ENCODE measurements at regions not wholly inside any gene's neighbourhood (a gene's known extent, or its start where the extent isn't known, plus 50 kb on each side); places are given as distances from the start of the nearest gene placed in this dataset.

DNA sequence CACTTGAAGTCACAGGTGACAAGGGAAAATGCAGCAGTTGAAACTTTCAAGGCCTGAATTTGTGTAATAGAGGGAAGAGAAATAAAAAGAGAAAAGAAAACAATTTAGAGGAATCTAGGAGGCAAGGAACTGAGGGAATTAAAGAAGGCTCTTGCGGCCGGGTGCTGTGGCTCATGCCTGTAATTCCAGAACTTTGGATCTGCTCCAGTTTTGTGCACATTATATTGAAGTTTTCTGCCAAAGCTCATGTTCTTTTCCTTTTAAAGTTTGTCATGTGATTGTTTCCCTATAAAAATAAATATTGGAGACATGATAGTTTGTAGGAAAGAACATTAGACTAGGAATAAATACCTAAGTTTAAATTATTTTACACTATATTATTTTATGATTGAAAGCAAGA is 433.9 kb upstream of the CPEB2 start:
- H3K4me2 ChIP-seq (ENCODE audit: insufficient read depth in 1 of 2, low read depth in 2 of 2, low read length in 2 of 2) = no peak overlapping the region
- no peak for TF ChIP-seq FOSL1 (IDR thresholded peaks at IDR 0.05; ENCODE audit: insufficient read depth, low read depth, low read length)
- no peak for TF ChIP-seq KDM4A (IDR thresholded peaks at IDR 0.05; ENCODE audit: low read depth, low read length, severe bottlenecking)
- no peak for TF ChIP-seq TAF1 (IDR thresholded peaks at IDR 0.05; ENCODE audit: low read depth, low read length)
- no peak for TF ChIP-seq BCL11A (IDR thresholded peaks at IDR 0.05; ENCODE audit: low read depth in 2 of 2, low read length in 2 of 2)
- no peak for TF ChIP-seq TEAD4 (IDR thresholded peaks at IDR 0.05; ENCODE audit: low read depth, low read length)
- TF ChIP-seq, protein P1, sequence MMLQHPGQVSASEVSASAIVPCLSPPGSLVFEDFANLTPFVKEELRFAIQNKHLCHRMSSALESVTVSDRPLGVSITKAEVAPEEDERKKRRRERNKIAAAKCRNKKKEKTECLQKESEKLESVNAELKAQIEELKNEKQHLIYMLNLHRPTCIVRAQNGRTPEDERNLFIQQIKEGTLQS (IDR thresholded peaks at IDR 0.05; ENCODE audit: insufficient read depth, low read depth, low read length) = no peak
- TF ChIP-seq MAFK (IDR thresholded peaks at IDR 0.05; ENCODE audit: low read depth, low read length) = no peak
- TF ChIP-seq SP4 (IDR thresholded peaks at IDR 0.05; ENCODE audit: low read length) = no peak
- no peak for TF ChIP-seq ASH2L (IDR thresholded peaks at IDR 0.05; ENCODE audit: low read length)
- TF ChIP-seq HDAC2 (IDR thresholded peaks at IDR 0.05; ENCODE audit: borderline replicate concordance in 1 of 2, low read depth in 2 of 2, low read length in 2 of 2) = no peak
- no peak for TF ChIP-seq SRF (IDR thresholded peaks at IDR 0.05; ENCODE audit: low read depth, low read length)
- no peak for TF ChIP-seq YY1 (IDR thresholded peaks at IDR 0.05; ENCODE audit: low read depth, low read length)
- no peak for TF ChIP-seq SAP30 (IDR thresholded peaks at IDR 0.05; ENCODE audit: insufficient read depth, insufficient replicate concordance, low read length)
- no peak for TF ChIP-seq RNF2 (IDR thresholded peaks at IDR 0.05; ENCODE audit: borderline replicate concordance, low read depth, low read length, missing control alignments, poor library complexity, severe bottlenecking)
- no peak for TF ChIP-seq NRF1 (IDR thresholded peaks at IDR 0.05; ENCODE audit: low read depth, low read length)

More for the DNA sequence above, 433.9 kb upstream of the CPEB2 start:
- H3K56ac ChIP-seq (replicated peaks; ENCODE audit: insufficient read length, low read depth, low read length) = no peak overlapping the region
- no peaks in the 10 kb centered on the region for H3K79me2 ChIP-seq (ENCODE audit: control insufficient read depth in 1 of 2, insufficient read depth in 2 of 2, low read length in 2 of 2)
- DNase-seq (ENCODE audit: low read depth in 1 of 2, low spot score in 2 of 2) = no peak
- H4K8ac ChIP-seq (ENCODE audit: extremely low read depth, insufficient read depth, low read length) = no peak overlapping the region
- H3K4me3 ChIP-seq (ENCODE audit: extremely low read depth in 1 of 4, insufficient read depth in 2 of 4, low read depth in 3 of 4, low read length in 4 of 4) = no peak overlapping the region
- H2BK12ac ChIP-seq (ENCODE audit: low read depth, low read length) = no peak overlapping the region
- no peak overlapping the region for H2BK15ac ChIP-seq (ENCODE audit: low read length)
- H3K23ac ChIP-seq (ENCODE audit: insufficient read length) = no peak overlapping the region
- no peaks in the 10 kb centered on the region for H3K27me3 ChIP-seq (replicated peaks in 1 of 4; ENCODE audit: control insufficient read depth in 3 of 4, extremely low read depth in 1 of 4, insufficient read depth in 3 of 4, low read length in 3 of 4)
- no peaks in the 10 kb centered on the region for H4K20me1 ChIP-seq (replicated peaks in 1 of 2; ENCODE audit: control insufficient read depth in 1 of 2, insufficient read depth in 2 of 2, low read length in 2 of 2)
- no peak overlapping the region for H2AFZ ChIP-seq (ENCODE audit: low read length)
- no peak overlapping the region for H2BK5ac ChIP-seq (ENCODE audit: low read depth, low read length)
- H2AK5ac ChIP-seq (ENCODE audit: low read depth, low read length) = no peak overlapping the region
- no peak overlapping the region for H3K14ac ChIP-seq (ENCODE audit: insufficient read length)
- no peak overlapping the region for H2BK20ac ChIP-seq (ENCODE audit: low read length)
- 96% methylated on average over 2 of the region's 2 CpGs; no CpG with 5 or more reads in 1 of the 2 experiments for WGBS, 2 experiments (ENCODE audit: extremely low coverage in 1 of 2, insufficient coverage in 1 of 2, insufficient read length in 1 of 2, insufficient replicate concordance in 2 of 2, low coverage in 1 of 2, low lambda C conversion rate in 2 of 2, missing lambda C conversion rate in 1 of 2)
- H4K91ac ChIP-seq (replicated peaks; ENCODE audit: insufficient read length, low read length) = no peak overlapping the region
- H3K18ac ChIP-seq (ENCODE audit: extremely low read depth, low read length) = no peak overlapping the region
- no peaks in the 10 kb centered on the region for H3K79me1 ChIP-seq (ENCODE audit: low read depth, low read length)
- no peaks in the 10 kb centered on the region for H3K36me3 ChIP-seq (ENCODE audit: control insufficient read depth in 2 of 4, insufficient read depth in 4 of 4, low read length in 3 of 4)
- H3K4me1 ChIP-seq (replicated peaks in 1 of 4; ENCODE audit: control insufficient read depth in 3 of 4, insufficient read depth in 4 of 4, low read length in 3 of 4) = no peaks in the 10 kb centered on the region
- FAIRE-seq = no peak
- no peak overlapping the region for H3K4ac ChIP-seq (replicated peaks; ENCODE audit: insufficient read length, low read depth, low read length)
- H3K23me2 ChIP-seq (ENCODE audit: low read depth, low read length) = no peaks in the 10 kb centered on the region
- H2BK120ac ChIP-seq (replicated peaks; ENCODE audit: low read depth, low read length) = no peak overlapping the region
- ChIA-PET POLR2A (ENCODE audit: partially characterized antibody) (no interaction called here), CTCF (ENCODE audit: partially characterized antibody) (no interaction called here)
- peaks cover 0 to 2% of the 10 kb centered on the region in 2 experiments; a peak in 1 of 4 replicates for H3K9me3 ChIP-seq (ENCODE audit: insufficient read depth in 2 of 2, low read depth in 1 of 2, low read length in 1 of 2)
- H4K5ac ChIP-seq (ENCODE audit: insufficient read length, low read depth, low read length) = no peak overlapping the region
- no peak overlapping the region for H3K9ac ChIP-seq (replicated peaks in 1 of 4; ENCODE audit: extremely low read depth in 1 of 4, low read depth in 3 of 4, low read length in 3 of 4)
- H3K27ac ChIP-seq (ENCODE audit: low read depth, low read length) = no peak overlapping the region

Data from H1 (cell line).